OCI-LY1 (cell line): ENCODE measurements at regions not wholly inside any gene's neighbourhood (a gene's known extent, or its start where the extent isn't known, plus 50 kb on each side); places are given as distances from the start of the nearest gene placed in this dataset.

Experiments
- H2AFZ ChIP-seq: fragments of 200-600 bp; sonication (generic), shearing (Covaris generic); 2 replicates; pipeline ENCODE4 v1.6.0; 2014; ENCODE audit warnings: antibody characterized with exemption, mild to moderate bottlenecking, low read length
- H3F3A ChIP-seq: fragments of 200-600 bp; sonication (generic), shearing (Covaris generic); 2 replicates; pipeline ENCODE4 v1.6.0; 2014; ENCODE audit warnings: mild to moderate bottlenecking, antibody characterized with exemption, low read length, moderate library complexity; ENCODE audit not compliant: insufficient read depth
- H3K27ac ChIP-seq: fragments of 200-600 bp; sonication (generic); 2 replicates; pipeline ENCODE4 v1.5.1; 2014; ENCODE audit warnings: low read length, mixed run types, mild to moderate bottlenecking, low read depth; ENCODE audit not compliant: poor library complexity, severe bottlenecking
- H3K27me3 ChIP-seq: fragments of 200-600 bp; sonication (generic); 2 replicates; pipeline ENCODE4 v1.6.0; 2014; ENCODE audit warnings: antibody characterized with exemption, mild to moderate bottlenecking, low read length, moderate library complexity; ENCODE audit not compliant: insufficient read depth
- H3K36me3 ChIP-seq: fragments of 200-600 bp; sonication (generic); 2 replicates; pipeline ENCODE4 v1.6.1; 2014; ENCODE audit warnings: mild to moderate bottlenecking, antibody characterized with exemption, low read length, moderate library complexity, mixed read lengths; ENCODE audit not compliant: insufficient read depth
- H3K4me1 ChIP-seq: fragments of 200-600 bp; sonication (generic); 2 replicates; pipeline ENCODE4 v1.5.1; 2014; ENCODE audit warnings: mild to moderate bottlenecking, low read length, moderate library complexity; ENCODE audit not compliant: insufficient read depth, severe bottlenecking
- H3K4me2 ChIP-seq: fragments of 200-600 bp; sonication (generic), shearing (Covaris generic); 2 replicates; pipeline ENCODE4 v1.6.1; 2014; ENCODE audit warnings: low read length
- H3K4me3 ChIP-seq: fragments of 200-600 bp; sonication (generic); 2 replicates; pipeline ENCODE4 v1.5.1; 2014; ENCODE audit warnings: low read length, low read depth, mild to moderate bottlenecking, mixed read lengths; ENCODE audit not compliant: poor library complexity, severe bottlenecking
- H3K79me2 ChIP-seq: fragments of 200-600 bp; shearing (Covaris generic); 2 replicates; pipeline ENCODE4 v1.6.1; 2016; ENCODE audit warnings: mixed run types, low read length, mixed read lengths; ENCODE audit not compliant: insufficient read depth
- H3K9ac ChIP-seq: fragments of 200-600 bp; sonication (generic), shearing (Covaris generic); 2 replicates; pipeline ENCODE4 v1.6.1; 2014; ENCODE audit warnings: mild to moderate bottlenecking, low read length, mixed read lengths
- H3K9me2 ChIP-seq: fragments of 200-600 bp; sonication (generic), shearing (Covaris generic); 2 replicates; pipeline ENCODE4 v1.6.1; 2014; ENCODE audit warnings: low read depth, mild to moderate bottlenecking, low read length, mixed read lengths
- H3K9me3 ChIP-seq: fragments of 200-600 bp; shearing (Covaris generic); 2 replicates; pipeline ENCODE4 v1.6.1; 2014; ENCODE audit warnings: low read length, mixed read lengths
- H4K20me1 ChIP-seq: fragments of 200-600 bp; sonication (generic), shearing (Covaris generic); 2 replicates; pipeline ENCODE4 v1.6.0; 2016; ENCODE audit warnings: mild to moderate bottlenecking, low read length; ENCODE audit not compliant: insufficient read depth
- CTCF ChIP-seq: fragments of 200-600 bp; sonication (generic), shearing (Covaris generic); IDR thresholded peaks from 2 replicates; pipeline ENCODE4 v1.5.1; 2017; ENCODE audit warnings: mild to moderate bottlenecking, antibody characterized with exemption, low read length, moderate library complexity, mixed read lengths
- EZH2 ChIP-seq: fragments of 200-600 bp; sonication (generic), shearing (Covaris generic); IDR thresholded peaks from 2 replicates; pipeline ENCODE4 v1.8.0; 2017; ENCODE audit warnings: borderline replicate concordance, mixed run types, mild to moderate bottlenecking, antibody characterized with exemption, low read length, moderate library complexity, mixed read lengths

- Histone ChIP-seq H3K9ac (no peak overlapping the region), H3K9me2 (no peaks in the 10 kb centered on the region)
These were observed 311.4 kb downstream of the SOX9 start for GRCh38 chr17:72432143-72432621.

GRCh38 chr17:72432881-72433280 is 312.1 kb downstream of the SOX9 start:
- Histone ChIP-seq H3K9ac (no peak overlapping the region), H3F3A (no peaks in the 10 kb centered on the region), H3K4me3 (no peak overlapping the region), H3K4me2 (no peak overlapping the region), H4K20me1 (no peaks in the 10 kb centered on the region), H3K9me3 (no peaks in the 10 kb centered on the region), H3K9me2 (no peaks in the 10 kb centered on the region), H3K36me3 (no peaks in the 10 kb centered on the region), H3K27ac (no peak overlapping the region), H3K4me1 (no peaks in the 10 kb centered on the region), H3K79me2 (no peaks in the 10 kb centered on the region), H2AFZ (no peak overlapping the region), H3K27me3 (0 out of 2 replicates have a peak, but pooled peaks cover 4% of the 10 kb centered on the region)
- TF ChIP-seq CTCF: no peak
- TF ChIP-seq EZH2: no peak

More at GRCh38 chr17:72432143-72432621, 311.4 kb downstream of the SOX9 start:
- no peaks in the 10 kb centered on the region for H3F3A ChIP-seq
- no peaks in the 10 kb centered on the region for H3K9me3 ChIP-seq
- H3K27me3 ChIP-seq: 0 out of 2 replicates have a peak, but pooled peaks cover 4% of the 10 kb centered on the region
- no peak overlapping the region for H3K4me3 ChIP-seq
- no peaks in the 10 kb centered on the region for H3K4me1 ChIP-seq
- no peaks in the 10 kb centered on the region for H3K36me3 ChIP-seq
- no peaks in the 10 kb centered on the region for H4K20me1 ChIP-seq
- no peaks in the 10 kb centered on the region for H3K79me2 ChIP-seq
- no peak overlapping the region for H3K4me2 ChIP-seq
- TF ChIP-seq EZH2 (no peak), CTCF (no peak)
- H2AFZ ChIP-seq: no peak overlapping the region
- H3K27ac ChIP-seq: no peak overlapping the region

- Histone ChIP-seq H3F3A (no peaks in the 10 kb centered on the region), H3K4me1 (no peaks in the 10 kb centered on the region), H3K36me3 (no peaks in the 10 kb centered on the region), H3K9me2 (no peaks in the 10 kb centered on the region), H3K4me3 (no peak overlapping the region), H3K27ac (no peak overlapping the region), H3K27me3 (peaks cover 4% of the 10 kb centered on the region; the same call in 1 of the 2 replicates), H4K20me1 (no peaks in the 10 kb centered on the region), H2AFZ (no peak overlapping the region), H3K9me3 (no peaks in the 10 kb centered on the region), H3K79me2 (no peaks in the 10 kb centered on the region), H3K9ac (no peak overlapping the region), H3K4me2 (no peak overlapping the region)
- TF ChIP-seq CTCF (no peak), EZH2 (no peak)
These were observed 313.0 kb downstream of the SOX9 start for GRCh38 chr17:72433797-72434196.
